ENCODE measurements at regions not wholly inside any gene's neighbourhood (a gene's known extent, or its start where the extent isn't known, plus 50 kb on each side); places are given as distances from the start of the nearest gene placed in this dataset.

DNA sequence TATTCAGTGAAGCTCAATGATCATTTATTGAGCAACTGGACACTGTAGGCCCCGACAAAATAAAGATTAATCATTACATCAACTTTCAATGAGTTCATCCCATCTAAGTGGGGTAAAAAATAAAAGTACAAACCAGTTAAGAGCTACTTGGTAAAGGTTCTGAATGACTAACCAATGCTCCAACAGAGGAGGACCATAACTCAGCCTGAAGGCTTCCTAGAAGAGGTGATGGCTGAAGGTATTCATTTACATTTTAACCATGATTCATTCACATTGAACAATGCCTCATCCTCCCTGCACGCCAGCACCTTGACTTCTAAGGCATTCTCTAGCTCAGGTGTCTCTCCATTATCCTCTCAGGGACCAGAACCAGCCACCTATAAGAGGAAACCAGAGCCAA is 201.4 kb downstream of the ZNF462 start:
- DNase-seq: no peak

DNA sequence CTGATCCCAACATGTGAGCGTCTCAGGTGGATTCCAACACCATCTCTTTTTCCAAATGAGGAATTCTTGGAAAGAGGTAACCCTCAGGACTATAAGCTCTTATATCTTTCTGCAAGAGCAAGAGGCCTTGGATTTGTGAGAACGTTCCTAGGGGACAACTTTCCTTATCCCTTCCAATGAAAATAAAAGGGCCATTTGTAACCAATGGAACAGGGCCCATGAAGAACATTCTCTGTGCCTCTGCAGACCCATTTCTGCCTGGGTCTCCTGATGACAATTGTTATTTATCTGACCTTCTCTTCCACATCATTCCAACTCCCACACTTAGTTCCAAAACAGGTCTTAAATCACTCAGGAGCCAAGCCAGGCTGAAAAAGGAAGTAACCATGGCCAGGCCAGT is 202.6 kb downstream of the ZNF462 start:
- DNase-seq: no peak

DNA sequence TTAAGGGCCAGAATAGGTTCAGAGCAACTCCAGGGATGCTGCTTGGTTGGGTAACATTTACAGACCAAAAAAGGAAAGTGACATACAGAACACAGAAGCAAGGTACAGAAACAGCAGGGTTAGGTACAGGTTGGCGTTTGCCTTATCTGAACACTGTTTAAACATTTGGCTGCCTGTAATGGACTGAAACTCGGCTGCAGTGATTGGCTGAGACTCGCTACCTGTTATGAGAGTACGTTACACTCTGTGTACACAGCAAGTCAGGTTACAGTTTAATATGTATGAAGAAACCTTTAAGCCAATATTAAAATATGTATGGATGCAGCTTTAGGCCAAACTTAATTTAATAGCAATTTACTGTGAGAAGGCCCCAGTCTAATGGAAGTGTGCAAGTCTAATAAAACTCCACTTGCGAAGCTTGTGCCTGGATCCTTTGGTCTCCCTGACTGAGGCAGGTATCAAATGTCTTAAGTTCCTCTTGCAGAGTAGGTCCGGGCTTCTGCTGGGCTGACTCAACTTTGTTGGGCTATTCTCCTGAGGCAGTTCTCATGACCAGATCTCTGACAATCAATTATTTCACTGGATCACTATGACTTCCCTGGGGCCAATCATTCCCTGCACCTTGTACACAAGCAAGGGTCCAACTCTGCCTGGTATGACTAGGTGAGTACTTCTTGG is 204.9 kb downstream of the ZNF462 start:
- no peak for DNase-seq

DNA sequence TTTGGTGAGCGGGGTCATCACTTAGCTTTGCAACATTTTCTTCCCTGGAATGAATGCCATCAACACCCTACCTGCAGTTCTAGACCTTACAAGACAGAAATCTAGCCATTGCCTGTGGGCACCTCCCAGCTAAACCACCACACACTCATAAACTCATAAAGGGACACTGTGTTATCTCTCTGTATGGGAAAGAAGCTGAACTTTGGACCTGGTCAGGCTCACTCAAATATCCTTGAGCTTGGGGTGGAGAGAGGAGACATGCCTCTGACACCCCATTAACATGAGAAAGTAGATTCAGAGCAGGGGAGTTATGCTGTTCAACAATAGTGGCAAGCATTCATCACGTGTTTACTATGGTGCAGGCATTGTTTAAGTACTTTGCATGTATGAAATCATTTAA is 205.6 kb downstream of the ZNF462 start:
- no peak for DNase-seq

DNA sequence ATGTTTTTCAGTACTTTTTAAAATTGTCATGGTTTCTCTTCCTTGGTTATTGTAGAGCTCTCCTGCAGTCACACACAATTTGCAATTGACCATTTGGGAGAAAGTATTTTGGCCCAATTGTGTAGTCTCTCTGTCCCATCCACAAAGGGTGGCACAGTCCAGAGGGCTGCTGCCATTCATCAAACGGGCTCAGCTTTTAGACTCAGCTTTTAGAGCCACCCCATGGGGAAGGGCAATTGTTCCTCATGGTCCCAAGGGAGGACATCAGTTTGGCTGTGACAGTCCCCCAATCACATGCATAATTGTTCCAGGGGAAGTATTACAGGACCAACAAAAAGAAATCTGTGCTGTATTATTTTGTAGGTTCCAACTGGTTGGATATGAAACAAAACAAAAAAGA is 207.6 kb downstream of the ZNF462 start:
- no peak for DNase-seq

DNA sequence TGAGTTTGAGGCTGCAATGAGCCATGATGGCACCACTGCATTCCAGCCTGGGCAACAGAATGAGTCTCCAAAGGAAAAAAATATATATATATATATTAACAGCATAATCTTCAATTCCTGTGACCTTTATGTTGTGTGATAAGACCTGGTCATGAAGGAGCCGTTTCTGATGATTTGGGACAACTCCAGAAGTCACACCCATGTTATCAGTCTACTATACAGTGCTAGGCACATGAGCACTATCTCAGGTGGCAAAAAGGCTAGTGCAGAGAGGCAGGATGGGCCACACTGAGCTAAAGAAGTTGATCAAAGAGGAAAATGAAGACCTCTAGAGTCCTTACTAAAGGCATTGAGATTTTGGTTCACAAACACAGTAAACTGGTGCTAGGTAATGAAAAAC is 205.0 kb upstream of the RAD23B start:
- no peak for DNase-seq

DNA sequence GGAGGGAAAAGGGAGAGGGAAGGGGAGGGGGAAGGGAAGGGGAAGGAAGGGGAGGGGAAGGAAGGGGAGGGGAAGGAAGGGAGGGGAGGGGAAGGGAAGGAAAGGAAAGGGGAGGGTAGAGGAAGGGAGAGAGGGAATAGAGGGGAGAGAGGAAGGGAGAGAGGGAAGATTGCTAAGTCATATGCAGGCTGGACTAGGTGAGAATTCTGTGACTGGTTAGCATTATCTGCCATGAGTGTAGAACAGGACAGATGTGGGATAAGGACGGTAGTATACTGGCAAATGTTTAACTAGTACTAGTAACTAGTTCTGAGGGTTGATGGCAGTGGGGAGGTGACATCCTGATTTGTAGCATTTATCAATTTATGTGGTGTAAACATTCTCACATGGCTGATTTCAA is 203.5 kb upstream of the RAD23B start:
- no peak for DNase-seq

DNA sequence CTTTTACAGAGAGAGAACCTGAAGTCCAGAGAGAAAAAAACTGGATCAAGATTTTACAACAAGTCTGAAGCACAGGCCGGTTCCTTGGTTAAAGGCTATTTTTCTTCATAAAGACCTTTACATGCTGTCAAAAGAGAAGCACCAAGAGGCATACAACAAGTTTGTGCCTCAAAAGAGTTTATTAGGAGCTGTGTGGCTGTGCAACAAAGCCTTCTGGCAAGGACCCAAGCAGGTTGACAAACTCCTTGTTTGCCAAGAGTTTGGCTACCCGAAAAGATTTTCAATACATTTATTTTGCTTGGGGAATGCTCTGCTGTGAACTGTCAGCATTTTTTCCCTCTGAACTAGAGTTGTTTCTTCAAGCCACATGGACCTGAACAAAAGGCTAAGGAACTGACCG is 202.9 kb upstream of the RAD23B start:
- no peak for DNase-seq

DNA sequence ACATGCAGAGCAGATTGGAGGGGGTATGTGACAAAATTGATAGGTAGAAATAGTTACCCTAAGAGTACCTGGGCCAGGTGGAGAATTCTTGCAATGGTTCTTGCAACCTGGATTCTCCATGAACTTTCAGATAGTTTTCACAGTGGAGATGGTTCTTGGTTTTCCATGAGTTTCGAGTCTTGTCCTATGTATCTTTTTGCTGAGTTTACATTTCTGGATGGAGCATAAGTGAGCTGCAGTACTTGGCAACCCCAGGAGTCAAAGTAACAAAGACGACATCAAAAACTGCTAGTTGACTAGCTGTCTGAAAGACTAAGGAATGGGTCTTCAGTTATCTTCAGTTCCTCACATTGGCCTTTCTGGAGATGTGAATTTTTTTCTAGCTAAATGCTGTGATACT is 196.6 kb upstream of the RAD23B start:
- DNase-seq: no peak

DNA sequence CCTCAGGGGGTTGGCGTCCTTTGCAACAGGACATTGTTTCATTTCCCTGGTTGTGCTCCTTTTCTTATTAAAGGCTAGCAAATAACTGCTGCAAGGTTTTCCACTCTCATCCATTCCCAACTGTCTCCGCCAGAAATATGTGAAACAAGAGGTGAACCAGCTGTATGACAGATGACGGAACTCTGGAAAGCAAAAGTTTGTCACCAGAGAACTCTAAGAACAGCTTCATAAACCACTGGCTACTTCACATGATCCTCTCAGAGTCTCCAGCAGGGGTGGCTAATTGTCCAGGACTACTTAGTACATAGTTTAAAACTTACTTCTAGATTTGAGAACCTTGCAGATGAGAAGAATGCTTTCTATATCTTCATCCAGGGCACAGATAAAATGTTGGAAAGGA is 195.9 kb upstream of the RAD23B start:
- DNase-seq: no peak

DNA sequence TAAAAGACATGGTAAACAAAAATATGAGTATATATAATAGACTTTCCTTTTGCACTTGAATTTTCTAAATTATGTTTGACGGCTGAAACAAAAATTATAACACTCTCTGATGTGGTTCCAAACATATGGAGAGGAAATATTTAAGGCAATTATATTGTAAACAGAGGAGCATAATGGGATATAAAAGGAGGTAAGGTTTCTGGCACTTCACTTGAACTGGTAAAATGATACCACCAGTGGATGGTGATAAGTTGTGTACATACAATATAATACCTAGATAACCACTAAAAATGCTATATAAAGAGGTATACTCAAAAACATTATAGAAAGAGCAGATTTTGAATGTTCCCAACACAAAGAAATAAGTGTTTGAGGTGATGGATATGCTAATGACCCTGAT is 192.9 kb upstream of the RAD23B start:
- no peak for DNase-seq

DNA sequence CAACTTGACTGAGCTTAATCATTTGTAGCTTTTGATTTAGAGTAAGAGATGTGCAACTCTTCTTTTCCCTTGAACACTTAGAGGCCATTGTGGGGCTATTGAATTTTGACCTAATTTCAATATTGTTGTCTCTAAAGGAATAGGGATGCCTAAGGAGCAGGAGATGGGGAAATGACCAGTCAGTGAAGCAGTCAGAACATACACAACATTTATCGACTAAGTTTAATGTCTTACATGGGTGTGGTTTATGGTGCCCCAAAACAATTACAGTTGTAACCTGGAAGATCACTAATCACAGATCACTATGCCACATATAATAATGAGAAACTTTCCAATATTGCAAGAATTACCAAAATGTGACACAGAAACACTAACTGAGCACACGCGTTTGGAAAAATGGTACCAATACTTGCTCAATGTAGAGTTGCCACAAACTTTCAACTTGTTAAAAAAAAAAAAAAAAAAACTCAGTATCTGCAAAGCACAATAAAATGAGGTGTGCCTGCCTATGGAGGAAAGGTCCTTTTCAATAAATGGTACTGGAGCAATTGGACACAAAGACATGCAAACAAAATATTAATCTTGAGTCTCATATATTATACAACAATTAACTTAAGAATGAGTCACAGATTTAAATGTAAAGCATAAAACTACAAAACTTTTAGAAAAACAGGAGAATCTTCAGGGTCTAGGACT is 189.6 kb upstream of the RAD23B start:
- DNase-seq: no peak

DNA sequence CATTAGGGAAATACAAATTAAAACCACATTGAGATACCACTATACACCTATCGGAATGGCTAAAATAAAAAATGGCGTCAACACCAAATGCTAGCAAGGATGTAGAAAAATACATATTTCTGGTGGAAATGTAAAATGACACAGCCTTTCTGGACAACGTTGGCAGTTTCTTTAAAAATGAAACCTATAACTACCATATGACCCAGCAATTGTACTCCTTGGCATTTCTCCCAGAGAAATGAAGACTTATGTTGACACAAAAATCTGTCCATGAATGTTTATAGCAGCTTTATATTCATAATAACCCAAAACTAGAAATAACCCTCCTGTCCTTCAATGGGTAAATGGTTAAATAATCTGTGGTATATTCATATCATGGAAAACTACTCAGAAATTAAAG is 188.7 kb upstream of the RAD23B start:
- DNase-seq: no peak

DNA sequence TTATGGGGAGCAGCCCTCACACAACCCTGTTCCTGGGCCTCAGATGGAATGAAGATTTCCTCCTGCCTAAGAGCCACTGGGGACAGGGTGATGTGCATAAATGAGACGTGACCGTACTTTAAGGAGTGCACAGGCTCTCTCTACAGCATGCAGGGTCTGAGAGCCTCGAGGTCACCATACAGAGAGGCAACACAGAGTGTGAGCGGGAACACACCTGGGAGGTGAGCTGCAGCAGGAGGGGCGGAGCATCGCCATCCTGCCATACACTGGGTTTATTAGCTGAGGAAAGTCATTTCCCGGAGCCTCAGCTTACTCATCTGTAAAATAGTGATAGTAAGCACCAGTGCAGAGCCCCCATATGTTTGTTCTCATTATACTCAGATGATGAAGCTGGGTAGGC is 182.5 kb upstream of the RAD23B start:
- no peak for DNase-seq

DNA sequence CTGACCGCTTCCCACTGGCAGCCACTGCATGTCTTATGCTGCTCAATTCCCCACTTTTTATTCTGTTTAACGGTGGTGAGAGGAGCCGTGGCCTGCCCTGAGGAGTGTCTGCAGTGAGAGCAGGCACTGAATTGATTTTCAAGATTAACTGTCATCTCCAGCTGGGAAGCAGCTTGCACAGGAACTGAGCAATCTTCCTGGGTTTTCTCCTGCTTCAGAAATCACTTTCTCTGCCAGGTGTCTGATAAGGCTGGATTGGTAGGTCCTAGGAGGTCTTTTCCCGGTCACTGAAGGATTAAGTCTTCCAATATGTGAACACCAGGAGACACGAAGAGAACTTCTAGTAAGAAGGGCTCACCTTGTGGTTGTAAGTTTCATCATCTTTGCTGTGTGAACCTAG is 181.1 kb upstream of the RAD23B start:
- DNase-seq: no peak

DNA sequence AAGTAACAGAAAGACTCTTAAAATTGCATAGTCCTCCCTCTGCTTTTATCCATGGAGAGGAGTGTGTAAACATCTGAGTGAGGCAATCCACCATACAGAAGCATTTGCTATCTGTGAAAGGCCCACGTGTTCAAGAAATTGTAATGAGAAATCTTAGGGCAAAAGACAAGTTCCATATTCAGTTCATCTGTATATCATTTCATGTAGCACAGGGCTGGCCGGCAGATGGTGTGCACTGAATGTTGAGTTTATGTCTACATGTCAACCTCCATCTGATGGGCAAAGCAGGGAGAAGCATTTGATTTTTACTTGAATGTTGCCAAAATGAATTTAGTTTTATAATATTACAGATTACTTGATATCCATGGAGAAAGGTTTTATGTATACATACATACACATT is 179.5 kb upstream of the RAD23B start:
- DNase-seq: no peak

DNA sequence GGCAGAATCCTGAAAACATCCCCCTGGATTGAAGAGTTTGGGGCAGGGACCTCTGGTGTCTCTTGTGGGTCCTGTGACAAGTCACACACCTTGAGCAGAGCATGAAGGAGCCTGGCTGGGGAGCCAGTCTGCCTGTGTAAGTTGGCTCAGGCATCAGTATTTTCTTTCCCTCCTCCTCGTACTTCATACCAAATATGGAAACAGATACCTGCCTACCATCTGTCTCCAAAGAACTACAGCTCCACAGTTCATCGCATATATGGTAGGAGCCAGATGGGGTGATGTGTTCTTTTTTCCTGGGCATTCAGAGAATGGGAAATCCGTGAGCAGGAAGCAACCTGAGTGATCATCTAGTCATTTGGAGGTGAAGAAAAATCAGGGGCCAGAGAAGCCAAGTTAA is 177.3 kb upstream of the RAD23B start:
- DNase-seq: no peak

DNA sequence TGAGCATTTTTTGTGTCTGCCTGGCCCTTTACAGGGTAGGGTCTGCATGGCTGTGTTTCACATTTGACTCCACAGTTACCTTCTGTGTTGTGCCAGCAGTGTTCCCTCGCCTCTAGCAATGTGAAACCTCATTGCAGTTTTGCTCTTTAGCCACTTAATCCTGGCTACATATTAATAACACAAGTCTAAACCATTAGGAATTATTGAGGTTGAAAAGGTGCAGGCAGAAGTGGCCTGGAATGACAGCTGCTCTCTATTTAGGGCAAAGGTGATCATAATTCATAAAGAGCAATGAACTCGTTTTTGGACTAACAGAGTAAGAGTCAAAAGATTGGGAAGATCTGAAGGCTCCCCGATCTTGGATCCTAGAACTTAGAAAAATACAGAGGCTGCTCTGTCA is 176.7 kb upstream of the RAD23B start:
- no peak for DNase-seq

DNA sequence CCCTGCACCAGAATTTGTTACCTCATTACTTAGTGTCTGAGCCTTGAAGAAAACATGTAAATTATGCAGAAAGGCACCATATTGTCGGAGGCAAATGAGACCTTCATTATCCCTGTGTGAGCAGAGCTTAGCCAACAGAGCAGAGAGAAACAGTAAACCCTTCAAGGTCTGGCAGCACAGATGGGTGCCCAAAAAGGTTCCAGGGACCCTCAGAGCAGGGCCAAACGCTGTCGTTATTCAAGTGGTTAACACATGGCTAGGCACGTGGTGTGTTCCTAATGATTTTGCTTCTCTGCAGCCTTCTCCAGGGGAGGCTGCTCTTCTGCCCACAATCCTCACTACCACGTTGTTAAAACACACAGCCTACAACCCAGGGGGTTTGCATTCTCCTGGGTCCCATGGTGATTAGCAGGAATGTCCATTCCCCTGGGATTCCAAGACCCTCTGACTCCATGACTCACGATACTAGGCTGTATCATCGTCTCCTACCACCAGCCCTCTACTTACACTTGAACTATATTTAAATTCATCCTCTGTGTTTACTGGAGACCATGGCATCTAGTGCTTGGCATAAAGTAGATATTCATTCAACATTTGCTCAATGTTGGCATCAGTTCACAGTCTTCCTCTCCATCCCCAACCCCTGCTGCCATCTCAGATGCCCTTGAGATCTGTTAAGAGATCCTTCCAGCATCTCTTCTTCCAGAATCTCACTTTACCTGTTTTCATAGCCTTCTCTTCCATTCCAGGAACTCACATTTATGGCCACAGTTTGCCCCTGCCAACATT is 174.5 kb upstream of the RAD23B start:
- DNase-seq: no peak

DNA sequence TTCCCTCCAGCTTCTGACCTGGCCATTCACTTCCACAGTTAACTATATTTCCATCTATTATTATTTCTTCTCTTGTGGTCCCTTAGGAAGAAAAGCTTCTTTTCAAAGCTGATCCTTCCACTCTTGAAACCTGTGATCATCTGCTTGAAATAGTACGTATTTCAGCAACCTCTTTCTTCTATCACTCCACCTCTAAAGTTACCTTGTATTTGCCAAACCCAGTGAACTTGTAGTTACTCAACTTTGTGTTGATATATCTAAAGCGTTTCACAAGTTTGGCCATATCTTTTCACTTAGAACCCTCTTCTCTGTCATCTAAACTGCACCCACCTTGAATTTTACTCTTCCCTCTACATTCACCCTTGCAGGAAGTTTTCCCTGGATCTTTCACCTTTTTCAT is 173.8 kb upstream of the RAD23B start:
- no peak for DNase-seq

DNA sequence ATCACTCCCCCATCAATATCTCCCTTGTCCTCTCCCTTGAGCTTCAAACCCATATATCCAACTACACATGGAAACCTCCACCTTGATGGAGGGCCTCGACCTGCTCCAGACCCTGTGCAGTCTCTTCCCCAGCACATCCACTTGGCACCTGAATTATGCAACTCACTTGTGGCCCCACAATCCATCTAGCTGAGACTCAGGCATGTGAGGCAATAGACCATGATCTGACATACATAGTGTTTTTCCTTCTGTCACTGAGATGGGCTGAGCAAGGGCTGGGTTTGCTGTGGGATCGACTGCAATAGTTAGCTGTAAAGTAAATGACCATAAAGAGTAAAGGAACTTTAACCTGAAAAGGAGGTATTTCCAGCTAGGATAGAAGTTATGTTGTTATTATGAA is 172.9 kb upstream of the RAD23B start:
- DNase-seq: no peak

DNA sequence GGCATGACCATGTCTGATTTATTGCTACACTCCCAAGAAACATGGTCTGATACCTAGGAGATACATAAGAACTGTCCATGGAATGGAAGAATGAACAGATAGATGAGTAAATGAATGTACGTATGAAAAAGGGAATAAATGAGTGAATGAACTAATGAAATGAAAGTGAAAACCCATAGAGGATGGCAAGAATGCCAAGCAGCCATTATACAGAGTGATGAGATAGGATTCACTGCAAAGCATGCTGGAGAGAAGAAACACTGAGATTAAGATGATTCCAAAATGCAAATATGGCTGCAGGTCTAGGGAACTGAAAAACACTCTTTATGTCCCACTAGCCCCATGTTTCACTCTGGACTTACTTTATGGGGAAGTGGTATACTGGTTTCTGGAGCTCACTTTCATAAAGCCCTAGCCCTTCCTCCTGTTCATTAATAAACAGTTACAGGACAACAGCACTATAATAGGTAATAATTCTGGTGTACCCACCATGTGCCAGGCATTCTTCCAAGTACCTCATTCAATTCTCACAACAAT is 170.3 kb upstream of the RAD23B start:
- DNase-seq: no peak

DNA sequence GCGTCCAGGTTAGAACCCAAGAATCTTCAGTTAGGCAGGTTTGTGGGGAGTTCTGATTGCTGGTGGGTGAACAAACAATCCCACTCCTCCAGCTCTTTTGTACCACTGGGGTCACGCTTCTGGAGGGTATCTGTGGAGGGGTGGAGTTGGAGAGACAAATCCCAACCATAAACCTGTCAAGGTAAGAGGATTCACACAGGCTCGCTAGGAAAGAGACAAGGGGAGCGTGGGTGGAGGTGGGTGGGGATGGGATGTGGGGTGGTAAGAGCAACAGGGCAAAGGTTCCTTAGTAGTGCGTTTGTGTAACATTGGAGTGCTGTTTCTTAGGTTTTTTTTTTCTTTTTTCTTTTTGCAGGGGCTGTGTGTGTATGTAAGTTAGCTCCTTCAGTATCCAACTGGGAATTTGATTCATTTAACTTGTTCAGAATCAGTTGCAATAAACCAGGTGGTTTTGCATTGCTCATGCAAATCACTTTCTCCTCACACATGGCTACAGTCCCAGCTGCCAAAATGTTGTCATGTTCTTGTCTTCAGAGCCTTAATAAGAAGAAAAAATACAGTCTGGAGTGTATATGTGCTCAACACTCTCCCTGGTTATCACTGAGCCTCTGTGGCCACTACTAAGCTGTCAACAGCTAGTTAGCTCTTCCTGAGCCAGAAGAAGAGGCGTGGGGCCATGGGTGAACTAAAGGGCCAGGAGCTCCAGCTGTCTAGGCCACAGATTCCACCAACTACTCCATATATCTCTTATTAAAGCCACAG is 164.0 kb upstream of the RAD23B start:
- peak; percentile 20 for DNase-seq
